HEK293 (cell line): ENCODE measurements at regions not wholly inside any gene's neighbourhood (a gene's known extent, or its start where the extent isn't known, plus 50 kb on each side); places are given as distances from the start of the nearest gene placed in this dataset.

Source experiments
- CTCF ChIA-PET: fragments of 350-600 bp; formaldehyde crosslinking; extraction: SDS; loops from one replicate; lab custom pipeline; 2021; ENCODE audit warnings: antibody characterized with exemption; lab: Yijun Ruan, JAX
- POLR2A ChIA-PET: fragments of 300-600 bp; formaldehyde crosslinking; extraction: SDS; loops from one replicate; lab custom pipeline; 2020; ENCODE audit warnings: antibody characterized with exemption, inconsistent platforms; lab: Yijun Ruan, JAX
- H3K27ac ChIP-seq: fragments of 200-500 bp; sonication (Bioruptor generic); 2 replicates; pipeline ENCODE4 v1.5.1; 2014; ENCODE audit warnings: low read depth, low read length, control low read depth, inconsistent platforms; ENCODE audit errors: extremely low read depth
- H3K36me3 ChIP-seq, 2 experiments: fragments of 200-500 bp in 1 of 2; sonication (Bioruptor generic) in 1 of 2; 1 replicate in 1 of 2; 2 replicates in 1 of 2; pipeline ENCODE4 v1.5.1; 2014 to 2017; ENCODE audit warnings: inconsistent platforms in 2 of 2, low read length in 2 of 2; ENCODE audit not compliant: control insufficient read depth in 2 of 2, insufficient read depth in 1 of 2
- H3K4me1 ChIP-seq: fragments of 200-500 bp; sonication (Bioruptor generic); 2 replicates; pipeline ENCODE4 v1.5.1; 2014; ENCODE audit warnings: mild to moderate bottlenecking, low read length, inconsistent platforms; ENCODE audit not compliant: control insufficient read depth, insufficient read depth
- H3K4me3 ChIP-seq: 2 replicates; pipeline ENCODE4 v1.5.1; 2011; ENCODE audit warnings: low read depth, mild to moderate bottlenecking, control low read depth, low read length, moderate library complexity
- H3K9me3 ChIP-seq: fragments of 200-500 bp; sonication (Bioruptor generic); 2 replicates; pipeline ENCODE4 v1.5.1; 2014; ENCODE audit warnings: low read depth, low read length, inconsistent platforms; ENCODE audit not compliant: control insufficient read depth, insufficient read depth
- GLI2 ChIP-seq: fragments of 450-650 bp; formaldehyde crosslinking; IDR thresholded peaks from 2 replicates; pipeline ENCODE4; 2017; ENCODE audit warnings: missing biosample characterization, missing genetic modification characterization, low read depth, borderline replicate concordance
- REPIN1 ChIP-seq: fragments of 450-650 bp; formaldehyde crosslinking; IDR thresholded peaks from 2 replicates; pipeline ENCODE4 v1.5.1; 2017; ENCODE audit warnings: missing biosample characterization, missing genetic modification characterization, low read depth
- YY2 ChIP-seq: fragments of 450-650 bp; formaldehyde crosslinking; IDR thresholded peaks from 2 replicates; pipeline ENCODE4 v1.5.1; 2016; ENCODE audit warnings: missing biosample characterization, missing genetic modification characterization
- ZFP41 ChIP-seq: fragments of 450-650 bp; formaldehyde crosslinking; IDR thresholded peaks from 2 replicates; pipeline ENCODE4 v1.5.1; 2016; ENCODE audit warnings: missing biosample characterization, missing genetic modification characterization, borderline replicate concordance
- ZNF140 ChIP-seq: fragments of 450-650 bp; formaldehyde crosslinking; IDR thresholded peaks from 2 replicates; pipeline ENCODE4 v1.5.1; 2016; ENCODE audit warnings: missing biosample characterization, missing genetic modification characterization
- ZNF266 ChIP-seq: fragments of 450-650 bp; formaldehyde crosslinking; IDR thresholded peaks from 2 replicates; pipeline ENCODE4 v1.5.1; 2016; ENCODE audit warnings: missing biosample characterization, missing genetic modification characterization, low read depth
- ZNF292 ChIP-seq: fragments of 450-650 bp; formaldehyde crosslinking; IDR thresholded peaks from 2 replicates; pipeline ENCODE4 v1.5.1; 2016; ENCODE audit warnings: low read depth, missing biosample characterization, missing genetic modification characterization, borderline replicate concordance
- ZNF335 ChIP-seq: fragments of 450-650 bp; formaldehyde crosslinking; conservative IDR thresholded peaks from 2 replicates; pipeline ENCODE4 v1.5.1; 2016; ENCODE audit warnings: missing biosample characterization, missing genetic modification characterization
- ZNF341 ChIP-seq: fragments of 450-650 bp; formaldehyde crosslinking; IDR thresholded peaks from 2 replicates; pipeline ENCODE4; 2016; ENCODE audit warnings: low read depth, missing biosample characterization, missing genetic modification characterization
- ZNF394 ChIP-seq: fragments of 450-650 bp; formaldehyde crosslinking; IDR thresholded peaks from 2 replicates; pipeline ENCODE4 v1.5.1; 2016; ENCODE audit warnings: missing biosample characterization, missing genetic modification characterization, mild to moderate bottlenecking, moderate library complexity, borderline replicate concordance
- ZNF404 ChIP-seq: fragments of 450-650 bp; formaldehyde crosslinking; IDR thresholded peaks from 2 replicates; pipeline ENCODE4 v1.5.1; 2017; ENCODE audit warnings: missing biosample characterization, missing genetic modification characterization
- ZNF521 ChIP-seq: fragments of 450-650 bp; formaldehyde crosslinking; IDR thresholded peaks from 2 replicates; pipeline ENCODE4 v1.5.1; 2017; ENCODE audit warnings: missing biosample characterization, mild to moderate bottlenecking, missing genetic modification characterization
- ZNF561 ChIP-seq: fragments of 450-650 bp; IDR thresholded peaks from 2 replicates; pipeline ENCODE4 v1.5.1; 2018; ENCODE audit warnings: missing biosample characterization, missing genetic modification characterization, borderline replicate concordance
- ZNF596 ChIP-seq: fragments of 450-650 bp; IDR thresholded peaks from 2 replicates; pipeline ENCODE4 v1.5.0; 2018; ENCODE audit warnings: missing biosample characterization, mild to moderate bottlenecking, missing genetic modification characterization, moderate library complexity
- ZNF664 ChIP-seq: fragments of 450-650 bp; formaldehyde crosslinking; IDR thresholded peaks from 2 replicates; pipeline ENCODE4 v1.5.1; 2016; ENCODE audit warnings: missing biosample characterization, missing genetic modification characterization
- ZNF776 ChIP-seq: fragments of 450-650 bp; formaldehyde crosslinking; IDR thresholded peaks from 2 replicates; pipeline ENCODE4 v1.5.0; 2017; ENCODE audit warnings: missing biosample characterization, missing genetic modification characterization, borderline replicate concordance
- ZSCAN30 ChIP-seq: fragments of 450-650 bp; IDR thresholded peaks from 2 replicates; pipeline ENCODE4 v1.5.1; 2018; ENCODE audit warnings: missing biosample characterization, mild to moderate bottlenecking, missing genetic modification characterization, moderate library complexity
- TF ChIP-seq, protein P1 (sequence below): fragments of 450-650 bp; IDR thresholded peaks from 2 replicates; pipeline ENCODE4 v1.5.1; 2018; ENCODE audit warnings: missing biosample characterization, mild to moderate bottlenecking, missing genetic modification characterization
- TF ChIP-seq, protein P2 (sequence below): fragments of 450-650 bp; formaldehyde crosslinking; IDR thresholded peaks from 2 replicates; pipeline ENCODE4 v1.5.1; 2016; ENCODE audit warnings: missing biosample characterization, missing genetic modification characterization
- TF ChIP-seq, protein P3 (sequence below): fragments of 450-650 bp; formaldehyde crosslinking; conservative IDR thresholded peaks from 2 replicates; pipeline ENCODE4 v1.5.1; 2016; ENCODE audit warnings: low read depth, missing biosample characterization, missing genetic modification characterization

DNA sequence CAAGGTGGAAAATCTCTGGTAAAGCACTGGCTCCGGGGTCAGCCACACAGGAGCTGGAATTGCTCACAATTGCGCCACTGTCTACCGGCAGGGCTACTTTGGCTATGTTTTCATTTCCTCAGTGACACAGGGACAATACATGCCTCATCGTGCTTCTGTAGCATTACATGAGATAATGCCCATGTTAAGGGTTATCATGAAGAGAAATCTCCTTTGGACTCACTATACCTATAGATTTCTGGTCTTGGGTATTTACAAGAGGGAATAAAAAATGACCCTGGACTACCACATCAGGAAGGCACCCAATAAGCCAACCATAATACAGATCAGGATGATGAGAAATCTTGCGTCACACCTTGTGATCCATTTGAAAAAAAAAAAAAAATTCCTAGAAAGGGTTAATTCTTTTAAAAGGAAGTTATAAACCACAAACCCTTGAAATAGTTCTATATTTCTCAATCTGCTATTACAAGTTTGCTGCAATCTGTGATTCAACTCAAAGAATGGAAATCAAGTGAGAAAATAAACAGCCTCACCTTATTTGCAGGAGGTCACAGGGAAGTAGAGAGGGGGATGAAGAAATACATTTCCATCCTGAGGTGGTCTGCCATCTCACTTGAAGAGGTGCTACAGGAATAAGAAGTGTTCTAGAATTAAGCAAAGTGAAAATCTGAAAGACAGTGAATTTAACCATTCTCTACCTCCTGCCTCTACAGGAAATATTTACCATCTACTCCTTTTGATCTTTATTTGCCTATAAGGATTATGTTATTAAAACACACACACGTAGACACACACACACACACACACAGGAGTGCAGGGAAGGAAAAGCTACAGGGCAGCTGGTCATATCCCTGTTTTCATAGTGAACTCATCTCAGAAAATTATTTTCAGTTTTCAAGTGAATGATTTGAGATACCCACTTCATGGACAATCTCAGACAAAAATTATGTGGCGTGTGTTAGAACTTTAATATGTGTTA lies 231.3 kb upstream of the CELF2 start:
- TF ChIP-seq, protein P1, sequence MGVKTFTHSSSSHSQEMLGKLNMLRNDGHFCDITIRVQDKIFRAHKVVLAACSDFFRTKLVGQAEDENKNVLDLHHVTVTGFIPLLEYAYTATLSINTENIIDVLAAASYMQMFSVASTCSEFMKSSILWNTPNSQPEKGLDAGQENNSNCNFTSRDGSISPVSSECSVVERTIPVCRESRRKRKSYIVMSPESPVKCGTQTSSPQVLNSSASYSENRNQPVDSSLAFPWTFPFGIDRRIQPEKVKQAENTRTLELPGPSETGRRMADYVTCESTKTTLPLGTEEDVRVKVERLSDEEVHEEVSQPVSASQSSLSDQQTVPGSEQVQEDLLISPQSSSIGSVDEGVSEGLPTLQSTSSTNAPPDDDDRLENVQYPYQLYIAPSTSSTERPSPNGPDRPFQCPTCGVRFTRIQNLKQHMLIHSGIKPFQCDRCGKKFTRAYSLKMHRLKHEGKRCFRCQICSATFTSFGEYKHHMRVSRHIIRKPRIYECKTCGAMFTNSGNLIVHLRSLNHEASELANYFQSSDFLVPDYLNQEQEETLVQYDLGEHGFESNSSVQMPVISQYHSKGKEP (tag by site-specific recombination) = no peak
- TF ChIP-seq ZNF776 (tag by site-specific recombination) (no peak), GLI2 (tag by site-specific recombination) (no peak), ZNF140 (tag by site-specific recombination) (peak; percentile 59; the same call in 1 of the 2 replicates), ZNF596 (tag by site-specific recombination) (no peak), ZFP41 (no peak), ZSCAN30 (tag by site-specific recombination) (no peak), REPIN1 (tag by site-specific recombination) (no peak)
- H3K4me3 ChIP-seq = no peak overlapping the region
- POLR2A ChIA-PET = no interaction called here
- H3K36me3 ChIP-seq = no peaks in the 10 kb centered on the region
- no peaks in the 10 kb centered on the region for H3K4me1 ChIP-seq
- H3K9me3 ChIP-seq = no peaks in the 10 kb centered on the region
- no peak overlapping the region for H3K27ac ChIP-seq
- CTCF ChIA-PET = interaction anchor here (0.7 kb wide), 1 partner anchor 295 kb away, joined by 3 read pairs; no protein-coding TSS in a partner anchor

DNA sequence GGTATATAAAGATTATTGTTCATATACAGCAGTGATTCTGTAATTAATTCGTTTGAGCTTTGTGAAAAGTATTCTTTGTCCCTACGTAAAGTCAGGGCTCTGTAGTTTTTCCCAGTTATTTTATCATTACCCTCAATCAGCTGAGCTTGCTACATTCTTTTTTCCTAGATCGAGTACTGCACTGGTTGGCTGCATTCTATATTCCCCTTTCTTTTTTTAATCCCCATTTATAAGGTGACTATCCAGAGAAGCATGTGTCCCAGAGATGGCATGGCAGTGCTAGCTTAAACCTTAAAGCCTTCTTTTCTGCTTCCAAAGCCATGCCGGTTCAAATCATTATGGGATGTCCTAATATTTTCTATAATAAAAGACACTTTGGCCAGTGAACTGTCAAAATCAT lies 230.1 kb upstream of the CELF2 start:
- H3K4me1 ChIP-seq = peaks cover 2% of the 10 kb centered on the region; the same call in 1 of the 2 replicates
- no peak overlapping the region for H3K4me3 ChIP-seq
- TF ChIP-seq ZNF596 (tag by site-specific recombination) (no peak), ZNF561 (tag by site-specific recombination) (no peak), YY2 (no peak), ZNF394 (tag by site-specific recombination) (no peak), ZNF404 (tag by site-specific recombination) (no peak), ZNF341 (tag by site-specific recombination) (no peak), ZNF266 (tag by site-specific recombination) (no peak), ZNF292 (no peak), ZNF664 (tag by site-specific recombination) (no peak), ZNF335 (tag by site-specific recombination) (no peak), ZNF521 (tag by site-specific recombination) (no peak)
- TF ChIP-seq, protein P2, sequence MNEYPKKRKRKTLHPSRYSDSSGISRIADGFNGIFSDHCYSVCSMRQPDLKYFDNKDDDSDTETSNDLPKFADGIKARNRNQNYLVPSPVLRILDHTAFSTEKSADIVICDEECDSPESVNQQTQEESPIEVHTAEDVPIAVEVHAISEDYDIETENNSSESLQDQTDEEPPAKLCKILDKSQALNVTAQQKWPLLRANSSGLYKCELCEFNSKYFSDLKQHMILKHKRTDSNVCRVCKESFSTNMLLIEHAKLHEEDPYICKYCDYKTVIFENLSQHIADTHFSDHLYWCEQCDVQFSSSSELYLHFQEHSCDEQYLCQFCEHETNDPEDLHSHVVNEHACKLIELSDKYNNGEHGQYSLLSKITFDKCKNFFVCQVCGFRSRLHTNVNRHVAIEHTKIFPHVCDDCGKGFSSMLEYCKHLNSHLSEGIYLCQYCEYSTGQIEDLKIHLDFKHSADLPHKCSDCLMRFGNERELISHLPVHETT (tag by site-specific recombination) = no peak
- TF ChIP-seq, protein P3, sequence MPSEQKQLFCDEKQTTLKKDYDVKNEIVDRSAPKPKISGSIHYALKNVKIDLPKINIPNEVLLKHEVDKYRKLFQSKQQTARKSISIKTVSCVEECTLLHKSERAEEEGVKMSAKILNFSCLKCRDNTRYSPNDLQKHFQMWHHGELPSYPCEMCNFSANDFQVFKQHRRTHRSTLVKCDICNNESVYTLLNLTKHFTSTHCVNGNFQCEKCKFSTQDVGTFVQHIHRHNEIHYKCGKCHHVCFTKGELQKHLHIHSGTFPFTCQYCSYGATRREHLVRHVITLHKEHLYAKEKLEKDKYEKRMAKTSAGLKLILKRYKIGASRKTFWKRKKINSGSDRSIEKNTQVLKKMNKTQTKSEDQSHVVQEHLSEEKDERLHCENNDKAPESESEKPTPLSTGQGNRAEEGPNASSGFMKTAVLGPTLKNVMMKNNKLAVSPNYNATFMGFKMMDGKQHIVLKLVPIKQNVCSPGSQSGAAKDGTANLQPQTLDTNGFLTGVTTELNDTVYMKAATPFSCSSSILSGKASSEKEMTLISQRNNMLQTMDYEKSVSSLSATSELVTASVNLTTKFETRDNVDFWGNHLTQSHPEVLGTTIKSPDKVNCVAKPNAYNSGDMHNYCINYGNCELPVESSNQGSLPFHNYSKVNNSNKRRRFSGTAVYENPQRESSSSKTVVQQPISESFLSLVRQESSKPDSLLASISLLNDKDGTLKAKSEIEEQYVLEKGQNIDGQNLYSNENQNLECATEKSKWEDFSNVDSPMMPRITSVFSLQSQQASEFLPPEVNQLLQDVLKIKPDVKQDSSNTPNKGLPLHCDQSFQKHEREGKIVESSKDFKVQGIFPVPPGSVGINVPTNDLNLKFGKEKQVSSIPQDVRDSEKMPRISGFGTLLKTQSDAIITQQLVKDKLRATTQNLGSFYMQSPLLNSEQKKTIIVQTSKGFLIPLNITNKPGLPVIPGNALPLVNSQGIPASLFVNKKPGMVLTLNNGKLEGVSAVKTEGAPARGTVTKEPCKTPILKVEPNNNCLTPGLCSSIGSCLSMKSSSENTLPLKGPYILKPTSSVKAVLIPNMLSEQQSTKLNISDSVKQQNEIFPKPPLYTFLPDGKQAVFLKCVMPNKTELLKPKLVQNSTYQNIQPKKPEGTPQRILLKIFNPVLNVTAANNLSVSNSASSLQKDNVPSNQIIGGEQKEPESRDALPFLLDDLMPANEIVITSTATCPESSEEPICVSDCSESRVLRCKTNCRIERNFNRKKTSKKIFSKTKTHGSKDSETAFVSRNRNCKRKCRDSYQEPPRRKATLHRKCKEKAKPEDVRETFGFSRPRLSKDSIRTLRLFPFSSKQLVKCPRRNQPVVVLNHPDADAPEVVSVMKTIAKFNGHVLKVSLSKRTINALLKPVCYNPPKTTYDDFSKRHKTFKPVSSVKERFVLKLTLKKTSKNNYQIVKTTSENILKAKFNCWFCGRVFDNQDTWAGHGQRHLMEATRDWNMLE = no peak
- H3K9me3 ChIP-seq = no peaks in the 10 kb centered on the region
- ChIA-PET CTCF (interaction anchor here (0.5 to 0.7 kb wide), 2 partner anchors 39 to 536 kb away, joined by 3 to 4 read pairs; no protein-coding TSS in a partner anchor), POLR2A (no interaction called here)
- no peak overlapping the region for H3K27ac ChIP-seq
- no peaks in the 10 kb centered on the region for H3K36me3 ChIP-seq
